WERI-Rb-1 (cell line): ENCODE measurements at regions not wholly inside any gene's neighbourhood (a gene's known extent, or its start where the extent isn't known, plus 50 kb on each side); places are given as distances from the start of the nearest gene placed in this dataset.
"Not testable (repeated sequence)": the region's sequence is repeated elsewhere in the genome, so short reads cannot be mapped to it uniquely, and the experiment has no call there.

Experiments
- DNase-seq: peaks from one replicate; pipeline ENCODE4 v3.0.0-alpha.2; 2020
- H3K27ac ChIP-seq: fragments of 250-450 bp; sonication (Bioruptor Pico); 2 replicates; pipeline ENCODE4 v1.5.1; 2020; ENCODE audit warnings: mild to moderate bottlenecking, moderate library complexity
- H3K27me3 ChIP-seq: fragments of 250-450 bp; sonication (Bioruptor Pico); 2 replicates; pipeline ENCODE4 v1.5.1; 2021; ENCODE audit warnings: mild to moderate bottlenecking, low read depth, moderate library complexity; ENCODE audit not compliant: insufficient read depth, severe bottlenecking
- H3K36me3 ChIP-seq: fragments of 250-450 bp; sonication (Bioruptor Pico); 2 replicates; pipeline ENCODE4 v1.5.1; 2020; ENCODE audit warnings: mild to moderate bottlenecking, moderate library complexity
- H3K4me3 ChIP-seq: 2 replicates; pipeline ENCODE4 v1.5.1; 2011; ENCODE audit warnings: low read depth, mild to moderate bottlenecking, control low read depth, low read length
- H3K9me3 ChIP-seq: fragments of 250-450 bp; sonication (Bioruptor Pico); 2 replicates; pipeline ENCODE4 v1.5.1; 2021; ENCODE audit warnings: mild to moderate bottlenecking, moderate library complexity; ENCODE audit not compliant: severe bottlenecking
- CTCF ChIP-seq: IDR thresholded peaks from 2 replicates; pipeline ENCODE4 v1.5.1; 2011; ENCODE audit warnings: low read depth, mild to moderate bottlenecking, control low read depth, inconsistent platforms, low read length

GRCh38 chr9:42931045-42931444 is 747.6 kb downstream of the SPATA31A6 start:
- H3K27ac ChIP-seq, DNase-seq, H3K4me3 ChIP-seq, H3K36me3 ChIP-seq, H3K27me3 ChIP-seq, H3K9me3 ChIP-seq: not testable (repeated sequence)

GRCh38 chr9:42937583-42938235 is 754.2 kb downstream of the SPATA31A6 start:
- not testable (repeated sequence) for H3K27ac ChIP-seq, H3K27me3 ChIP-seq, H3K4me3 ChIP-seq, H3K36me3 ChIP-seq, H3K9me3 ChIP-seq, DNase-seq

- not testable (repeated sequence) for H3K27me3 ChIP-seq, H3K27ac ChIP-seq, DNase-seq, H3K9me3 ChIP-seq, H3K36me3 ChIP-seq, H3K4me3 ChIP-seq
Measured at GRCh38 chr9:42947050-42947449, 763.6 kb downstream of the SPATA31A6 start.

- peak; percentile 15 for DNase-seq
- H3K9me3 ChIP-seq, H3K4me3 ChIP-seq, H3K27me3 ChIP-seq, H3K27ac ChIP-seq, H3K36me3 ChIP-seq: not testable (repeated sequence)
- TF ChIP-seq CTCF = 0 out of 2 replicates have a peak, but pooled peaks have one; percentile 9
Measured at GRCh38 chr9:42951239-42951638, 767.8 kb downstream of the SPATA31A6 start.

GRCh38 chr9:42965155-42965554 is 781.7 kb downstream of the SPATA31A6 start:
- H3K4me3 ChIP-seq, H3K9me3 ChIP-seq, H3K27ac ChIP-seq, H3K27me3 ChIP-seq, H3K36me3 ChIP-seq: not testable (repeated sequence)
- DNase-seq = peak; percentile 42

GRCh38 chr9:42971872-42972271 is 788.4 kb downstream of the SPATA31A6 start:
- not testable (repeated sequence) for H3K36me3 ChIP-seq, H3K4me3 ChIP-seq, H3K27ac ChIP-seq, DNase-seq, H3K27me3 ChIP-seq, H3K9me3 ChIP-seq

GRCh38 chr9:42974725-42975124 is 791.3 kb downstream of the SPATA31A6 start:
- not testable (repeated sequence) for DNase-seq, H3K9me3 ChIP-seq

GRCh38 chr9:42984761-42985160 is 801.3 kb downstream of the SPATA31A6 start:
- DNase-seq, H3K9me3 ChIP-seq, H3K27me3 ChIP-seq, H3K27ac ChIP-seq, H3K36me3 ChIP-seq, H3K4me3 ChIP-seq: not testable (repeated sequence)

More at GRCh38 chr9:42974725-42975124, 791.3 kb downstream of the SPATA31A6 start:
- H3K4me3 ChIP-seq, H3K27me3 ChIP-seq, H3K27ac ChIP-seq, H3K36me3 ChIP-seq: not testable (repeated sequence)
